HepG2 (cell line): ENCODE measurements at regions not wholly inside any gene's neighbourhood (a gene's known extent, or its start where the extent isn't known, plus 50 kb on each side); places are given as distances from the start of the nearest gene placed in this dataset.

Source experiments
- ATAC-seq: fragments of 200-7000 bp; cut with Tn5 transposase; 3 replicates; pipeline ENCODE4 v1.9.1; 2020; ENCODE audit warnings: mild to moderate bottlenecking, moderate library complexity
- BruUV-seq: library from RNA; stranded (reverse); fragments of 400-500 nt; replicated peaks from 2 replicates; lab custom pipeline; 2021; lab: Mats Ljungman, UMichigan
- CTCF ChIA-PET: fragments of 300-600 bp; formaldehyde crosslinking; extraction: SDS; loops from one replicate; lab custom pipeline; 2021; ENCODE audit warnings: low total read pairs, inconsistent platforms, low intra/inter-chr PET ratio; lab: Yijun Ruan, JAX
- POLR2A ChIA-PET: fragments of 350-600 bp; sonication (Branson Sonifier 250); formaldehyde crosslinking; loops from one replicate; lab custom pipeline; 2020; ENCODE audit warnings: antibody characterized with exemption, inconsistent platforms; lab: Yijun Ruan, JAX
- DNase-seq: peaks from one replicate; pipeline ENCODE4 v3.0.0-alpha.2; 2015; ENCODE audit warnings: low spot score
- FAIRE-seq: peaks from 3 replicates; lab custom pipeline; 2011; peaks lifted over from hg19 to GRCh38; lab: Jason Lieb, UNC
- H2AFZ ChIP-seq: one replicate; pipeline ENCODE4 v1.6.1; 2011; ENCODE audit warnings: low read length, inconsistent platforms
- H3K27ac ChIP-seq: fragments of 300-600 bp; 3 replicates; pipeline ENCODE4 v1.8.0; 2011; ENCODE audit warnings: mixed run types, mild to moderate bottlenecking, mixed read lengths, low read length, inconsistent platforms; ENCODE audit not compliant: insufficient read depth; ENCODE audit errors: extremely low read length
- H3K27me3 ChIP-seq, 2 experiments: fragments of 200-600 bp in 1 of 2; 2 replicates in 1 of 2; 3 replicates in 1 of 2; pipeline versions ENCODE4 v1.6.0 to v1.8.0; 2011; ENCODE audit warnings: low read length in 2 of 2, mild to moderate bottlenecking in 2 of 2, moderate library complexity in 2 of 2, inconsistent platforms in 1 of 2; ENCODE audit not compliant: insufficient read depth in 2 of 2, control insufficient read depth in 1 of 2
- H3K36me3 ChIP-seq, 2 experiments: fragments of 200-600 bp in 1 of 2; replicated peaks in 1 of 2; 2 replicates in 1 of 2; 3 replicates in 1 of 2; pipeline versions ENCODE4 v1.5.1 to v1.8.0; 2011; ENCODE audit warnings: low read length in 2 of 2, inconsistent platforms in 1 of 2; ENCODE audit not compliant: insufficient read depth in 2 of 2, control insufficient read depth in 1 of 2
- H3K4me1 ChIP-seq: 2 replicates; pipeline ENCODE4 v1.5.1; 2012; ENCODE audit warnings: low read length, inconsistent platforms; ENCODE audit not compliant: insufficient read depth
- H3K4me2 ChIP-seq: 2 replicates; pipeline ENCODE4 v1.6.0; 2011; ENCODE audit warnings: low read depth, low read length, inconsistent platforms
- H3K4me3 ChIP-seq, 3 experiments: fragments of 200-600 bp in 1 of 3; sonication (generic), shearing (Covaris generic) in 1 of 3; replicated peaks in 1 of 3; 2 replicates each; pipeline ENCODE4 v1.5.1; 2011 to 2016; ENCODE audit warnings: low read length in 3 of 3, inconsistent platforms in 2 of 3, low read depth in 2 of 3, mild to moderate bottlenecking in 2 of 3, control low read depth in 1 of 3, mixed read lengths in 1 of 3; ENCODE audit not compliant: insufficient read depth in 1 of 3
- H3K79me2 ChIP-seq: one replicate; pipeline ENCODE4 v1.6.1; 2011; ENCODE audit warnings: low read length, inconsistent platforms; ENCODE audit not compliant: insufficient read depth
- H3K9ac ChIP-seq: 2 replicates; pipeline ENCODE4 v1.6.0; 2011; ENCODE audit warnings: mild to moderate bottlenecking, low read depth, low read length, inconsistent platforms; ENCODE audit not compliant: insufficient read depth
- H3K9me3 ChIP-seq: 2 replicates; pipeline ENCODE4 v1.5.1; 2012; ENCODE audit warnings: mild to moderate bottlenecking, low read length
- H4K20me1 ChIP-seq: 2 replicates; pipeline ENCODE4 v1.6.0; 2011; ENCODE audit warnings: inconsistent platforms, mild to moderate bottlenecking, low read length, moderate library complexity; ENCODE audit not compliant: insufficient read depth
- ATF7-NPFF ChIP-seq: sonication (generic); formaldehyde crosslinking; IDR thresholded peaks from 2 replicates; pipeline ENCODE4 v1.8.1; 2023; ENCODE audit warnings: mild to moderate bottlenecking, low read depth, missing genetic modification reagents, moderate library complexity
- GATA4 ChIP-seq: sonication (generic); IDR thresholded peaks from 2 replicates; pipeline ENCODE4 v1.6.1; 2016; ENCODE audit warnings: antibody characterized with exemption, low read depth, borderline replicate concordance
- HMGA1 ChIP-seq: sonication (generic); formaldehyde crosslinking; conservative IDR thresholded peaks from 2 replicates; pipeline ENCODE4 v1.4.0; 2020; ENCODE audit warnings: missing genetic modification reagents
- MIER2 ChIP-seq: IDR thresholded peaks from 2 replicates; pipeline ENCODE4 v1.6.1; 2016; ENCODE audit warnings: missing biosample characterization, missing genetic modification reagents
- MYNN ChIP-seq: sonication (generic); formaldehyde crosslinking; IDR thresholded peaks from 2 replicates; pipeline ENCODE4 v1.4.0; 2020; ENCODE audit warnings: mild to moderate bottlenecking, low read depth, missing genetic modification reagents
- SRSF9 ChIP-seq: fragments of 200-400 bp; formaldehyde crosslinking; IDR thresholded peaks from 2 replicates; pipeline ENCODE4 v1.6.1; 2018; ENCODE audit warnings: borderline replicate concordance, mild to moderate bottlenecking, low read depth, low read length; ENCODE audit not compliant: insufficient read depth, poor library complexity, severe bottlenecking
- ZFP37 ChIP-seq: sonication (generic); formaldehyde crosslinking; IDR thresholded peaks from 2 replicates; pipeline ENCODE4 v1.4.0; 2020; ENCODE audit warnings: missing genetic modification reagents, borderline replicate concordance
- ZNF143 ChIP-seq: sonication (generic); formaldehyde crosslinking; IDR thresholded peaks from 2 replicates; pipeline ENCODE4 v1.4.0; 2020; ENCODE audit warnings: missing genetic modification reagents
- ZNF382 ChIP-seq: sonication (generic); formaldehyde crosslinking; IDR thresholded peaks from 2 replicates; pipeline ENCODE4 v1.5.0; 2020; ENCODE audit warnings: missing genetic modification reagents, mild to moderate bottlenecking, borderline replicate concordance
- ZNF460 ChIP-seq: sonication (generic); formaldehyde crosslinking; IDR thresholded peaks from 2 replicates; pipeline ENCODE4 v1.5.1; 2020; ENCODE audit warnings: missing genetic modification reagents, mild to moderate bottlenecking, borderline replicate concordance
- ZNF678 ChIP-seq: sonication (generic); formaldehyde crosslinking; IDR thresholded peaks from 2 replicates; pipeline ENCODE4 v1.4.0; 2020; ENCODE audit warnings: mild to moderate bottlenecking, missing genetic modification reagents
- ZNF770 ChIP-seq: sonication (generic); formaldehyde crosslinking; IDR thresholded peaks from 2 replicates; pipeline ENCODE4 v1.5.0; 2020; ENCODE audit warnings: mild to moderate bottlenecking, missing genetic modification reagents
- ZSCAN9 ChIP-seq: IDR thresholded peaks from 2 replicates; pipeline ENCODE4 v1.6.1; 2016; ENCODE audit warnings: borderline replicate concordance
- WGBS: methylation state at CpG from one replicate; pipeline ENCODE4 v1.1.6; 2017; ENCODE audit warnings: low lambda C conversion rate; 5-methylcytosine and 5-hydroxymethylcytosine counted together
- in situ Hi-C: cut with HindIII; loops from 2 replicates; pipeline ENCODE4 v1.10.0; 2017; ENCODE audit warnings: low pct_unique_long_range_greater_than_20kb; ENCODE audit not compliant: extremely low pct_ligation_motif_present
- intact Hi-C: fragments of 100-400 bp; cut with micrococcal nuclease; formaldehyde crosslinking; loops from one replicate; pipeline ENCODE4 v1.10.0; 2022; ENCODE audit not compliant: unreplicated experiment
- TF ChIP-seq, protein P1 (sequence below): IDR thresholded peaks from 2 replicates; pipeline ENCODE4 v1.6.1; 2016
- TF ChIP-seq, protein P2 (sequence below): sonication (generic); formaldehyde crosslinking; IDR thresholded peaks from 2 replicates; pipeline ENCODE4 v1.8.1; 2023; ENCODE audit warnings: mild to moderate bottlenecking, missing genetic modification reagents

- no peak for ATAC-seq
- no peak for TF ChIP-seq ZNF382 (CRISPR knock-in tag)
- TF ChIP-seq, protein P1, sequence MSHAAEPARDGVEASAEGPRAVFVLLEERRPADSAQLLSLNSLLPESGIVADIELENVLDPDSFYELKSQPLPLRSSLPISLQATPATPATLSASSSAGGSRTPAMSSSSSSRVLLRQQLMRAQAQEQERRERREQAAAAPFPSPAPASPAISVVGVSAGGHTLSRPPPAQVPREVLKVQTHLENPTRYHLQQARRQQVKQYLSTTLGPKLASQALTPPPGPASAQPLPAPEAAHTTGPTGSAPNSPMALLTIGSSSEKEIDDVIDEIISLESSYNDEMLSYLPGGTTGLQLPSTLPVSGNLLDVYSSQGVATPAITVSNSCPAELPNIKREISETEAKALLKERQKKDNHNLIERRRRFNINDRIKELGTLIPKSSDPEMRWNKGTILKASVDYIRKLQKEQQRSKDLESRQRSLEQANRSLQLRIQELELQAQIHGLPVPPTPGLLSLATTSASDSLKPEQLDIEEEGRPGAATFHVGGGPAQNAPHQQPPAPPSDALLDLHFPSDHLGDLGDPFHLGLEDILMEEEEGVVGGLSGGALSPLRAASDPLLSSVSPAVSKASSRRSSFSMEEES, result no peak
- TF ChIP-seq ZNF770 (CRISPR knock-in tag), result no peak
- no peak for TF ChIP-seq ZNF678
- no peak for TF ChIP-seq HMGA1 (CRISPR knock-in tag)
- TF ChIP-seq, protein P2, sequence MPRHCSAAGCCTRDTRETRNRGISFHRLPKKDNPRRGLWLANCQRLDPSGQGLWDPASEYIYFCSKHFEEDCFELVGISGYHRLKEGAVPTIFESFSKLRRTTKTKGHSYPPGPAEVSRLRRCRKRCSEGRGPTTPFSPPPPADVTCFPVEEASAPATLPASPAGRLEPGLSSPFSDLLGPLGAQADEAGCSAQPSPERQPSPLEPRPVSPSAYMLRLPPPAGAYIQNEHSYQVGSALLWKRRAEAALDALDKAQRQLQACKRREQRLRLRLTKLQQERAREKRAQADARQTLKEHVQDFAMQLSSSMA (CRISPR knock-in tag), result no peak
- no peak for TF ChIP-seq ATF7-NPFF (CRISPR knock-in tag)
- no peak for TF ChIP-seq GATA4
- no peak for TF ChIP-seq MIER2
- no peak for TF ChIP-seq SRSF9
- TF ChIP-seq ZFP37, result no peak
- TF ChIP-seq MYNN (CRISPR knock-in tag), result no peak
- no peak for TF ChIP-seq ZNF460
- TF ChIP-seq ZNF143 (CRISPR knock-in tag), result no peak
- TF ChIP-seq ZSCAN9, result no peak
- Histone ChIP-seq H3K27me3 (no peaks in the 10 kb centered on the region), H3K4me3 (no peak overlapping the region), H3K27ac (no peak overlapping the region), H3K36me3 (no peaks in the 10 kb centered on the region), H2AFZ (no peak overlapping the region), H3K4me1 (peaks cover 15% of the 10 kb centered on the region), H3K9me3 (no peaks in the 10 kb centered on the region), H3K79me2 (no peaks in the 10 kb centered on the region), H3K9ac (no peak overlapping the region), H3K4me2 (no peak overlapping the region), H4K20me1 (no peaks in the 10 kb centered on the region)
- no peak for FAIRE-seq
- in situ Hi-C loops, result no loop called here
- 18% methylated on average over 1 of the region's 1 CpG for WGBS
- BruUV-seq, result no TSS peak
- no peak for DNase-seq
- intact Hi-C loops, result no loop called here
- CTCF ChIA-PET, result no interaction called here
- POLR2A ChIA-PET, result no interaction called here
These were observed 50.8 kb upstream of the MBNL3 start for GRCh38 chrX:132539611-132540010.
